IMR-90 (cell line): ENCODE measurements at regions not wholly inside any gene's neighbourhood (a gene's known extent, or its start where the extent isn't known, plus 50 kb on each side); places are given as distances from the start of the nearest gene placed in this dataset.

ENCODE experiments used
- ATAC-seq: fragments of 200-7000 bp; cut with Tn5 transposase; 2 replicates; pipeline ENCODE4 v1.9.1; 2020; ENCODE audit warnings: low read depth, mild to moderate bottlenecking, moderate library complexity
- BruUV-seq: library from RNA; stranded (reverse); fragments of 400-500 nt; replicated peaks from 2 replicates; lab custom pipeline; 2021; lab: Mats Ljungman, UMichigan
- CTCF ChIA-PET: fragments of 300-600 bp; formaldehyde crosslinking; extraction: SDS; loops from one replicate; lab custom pipeline; 2021; ENCODE audit warnings: antibody characterized with exemption; lab: Yijun Ruan, JAX
- POLR2A ChIA-PET: fragments of 300-600 bp; sonication (Branson Sonifier 250); formaldehyde crosslinking; loops from one replicate; lab custom pipeline; 2022; ENCODE audit warnings: antibody characterized with exemption; ENCODE audit not compliant: unreplicated experiment; lab: Charles Lee
- DNase-seq: peaks from one replicate; pipeline ENCODE4 v3.0.0; 2013
- H2AFZ ChIP-seq: replicated peaks from 2 replicates; pipeline ENCODE3; 2013; ENCODE audit warnings: low read length, mild to moderate bottlenecking; ENCODE audit not compliant: poor library complexity
- H2AK5ac ChIP-seq: 2 replicates; pipeline ENCODE4 v1.6.1; 2013; ENCODE audit warnings: low read depth, low read length, inconsistent platforms
- H2AK9ac ChIP-seq: replicated peaks from 2 replicates; pipeline ENCODE3; 2013; ENCODE audit warnings: mild to moderate bottlenecking, low read depth, low read length, moderate library complexity; ENCODE audit not compliant: poor library complexity
- H2BK120ac ChIP-seq: 2 replicates; pipeline ENCODE4 v1.6.1; 2013; ENCODE audit warnings: low read depth, low read length, inconsistent platforms
- H2BK15ac ChIP-seq: 3 replicates; pipeline ENCODE4 v1.6.1; 2013; ENCODE audit warnings: low read depth, low read length, inconsistent platforms
- H2BK20ac ChIP-seq: 2 replicates; pipeline ENCODE4 v1.6.1; 2013; ENCODE audit warnings: low read depth, mild to moderate bottlenecking, inconsistent platforms, low read length, moderate library complexity
- H2BK5ac ChIP-seq: 2 replicates; pipeline ENCODE4 v1.6.1; 2013; ENCODE audit warnings: mild to moderate bottlenecking, low read depth, low read length, inconsistent platforms; ENCODE audit not compliant: poor library complexity, severe bottlenecking
- H3K14ac ChIP-seq: replicated peaks from 2 replicates; pipeline ENCODE4 v1.6.1; 2013; ENCODE audit warnings: low read depth, low read length, inconsistent platforms
- H3K18ac ChIP-seq: 2 replicates; pipeline ENCODE4 v1.6.1; 2013; ENCODE audit warnings: low read depth, low read length, control low read depth
- H3K23ac ChIP-seq: 2 replicates; pipeline ENCODE4 v1.6.1; 2013; ENCODE audit warnings: low read depth, low read length, inconsistent platforms
- H3K27ac ChIP-seq: 2 replicates; pipeline ENCODE4 v1.5.1; 2013; ENCODE audit warnings: mild to moderate bottlenecking, control low read depth, low read length; ENCODE audit not compliant: insufficient read depth
- H3K27me3 ChIP-seq: 2 replicates; pipeline ENCODE4 v1.6.1; 2013; ENCODE audit warnings: low read length; ENCODE audit not compliant: control insufficient read depth, insufficient read depth
- H3K36me3 ChIP-seq: 2 replicates; pipeline ENCODE4 v1.6.1; 2013; ENCODE audit warnings: low read length, mixed read lengths; ENCODE audit not compliant: control insufficient read depth, insufficient read depth
- H3K4ac ChIP-seq: 2 replicates; pipeline ENCODE4 v1.6.1; 2013; ENCODE audit warnings: low read depth, low read length, inconsistent platforms
- H3K4me1 ChIP-seq: 2 replicates; pipeline ENCODE4 v1.6.1; 2013; ENCODE audit warnings: low read length, mixed read lengths; ENCODE audit not compliant: control insufficient read depth, insufficient read depth
- H3K4me2 ChIP-seq: 2 replicates; pipeline ENCODE4 v1.6.1; 2013; ENCODE audit warnings: low read depth, mild to moderate bottlenecking, control low read depth, low read length, moderate library complexity
- H3K4me3 ChIP-seq: 2 replicates; pipeline ENCODE4 v1.5.1; 2013; ENCODE audit warnings: low read depth, mild to moderate bottlenecking, control low read depth, low read length, moderate library complexity; ENCODE audit not compliant: insufficient read depth
- H3K56ac ChIP-seq: 2 replicates; pipeline ENCODE4 v1.6.1; 2013; ENCODE audit warnings: low read length, inconsistent platforms; ENCODE audit not compliant: insufficient read depth; ENCODE audit errors: extremely low read depth
- H3K79me1 ChIP-seq, 2 experiments: 2 replicates each; pipeline ENCODE4 v1.6.1; 2013; ENCODE audit warnings: low read length in 2 of 2, inconsistent platforms in 1 of 2, low read depth in 1 of 2
- H3K9ac ChIP-seq: 2 replicates; pipeline ENCODE4 v1.6.1; 2013; ENCODE audit warnings: low read depth, low read length, control low read depth
- H3K9me1 ChIP-seq: 2 replicates; pipeline ENCODE4 v1.6.1; 2013; ENCODE audit warnings: low read length, inconsistent platforms; ENCODE audit not compliant: insufficient read depth
- H3K9me3 ChIP-seq: 2 replicates; pipeline ENCODE4 v1.6.1; 2013; ENCODE audit warnings: low read length; ENCODE audit not compliant: control insufficient read depth, insufficient read depth
- H4K20me1 ChIP-seq: 2 replicates; pipeline ENCODE4 v1.6.1; 2013; ENCODE audit warnings: low read length, inconsistent platforms; ENCODE audit not compliant: insufficient read depth
- H4K5ac ChIP-seq: 2 replicates; pipeline ENCODE4 v1.6.1; 2013; ENCODE audit warnings: mild to moderate bottlenecking, low read depth, low read length, control low read depth
- H4K8ac ChIP-seq, 2 experiments: 2 replicates each; pipeline ENCODE4 v1.6.1; 2013; ENCODE audit warnings: low read depth in 2 of 2, low read length in 2 of 2, control low read depth in 1 of 2, inconsistent platforms in 1 of 2
- H4K91ac ChIP-seq: 2 replicates; pipeline ENCODE4 v1.6.1; 2013; ENCODE audit warnings: low read depth, low read length, inconsistent platforms; ENCODE audit not compliant: insufficient read depth
- CTCF ChIP-seq: conservative IDR thresholded peaks from 2 replicates; pipeline ENCODE4 v1.5.1; 2012; ENCODE audit warnings: mild to moderate bottlenecking, low read depth, low read length, improper control_type of control experiment
- FOS ChIP-seq: fragments of 150-350 bp; IDR thresholded peaks from 2 replicates; pipeline ENCODE4 v1.6.1; 2016; ENCODE audit warnings: low read depth, low read length
- MXI1 ChIP-seq: IDR thresholded peaks from 2 replicates; pipeline ENCODE4 v1.6.1; 2012; ENCODE audit warnings: low read depth, mild to moderate bottlenecking, low read length, moderate library complexity, borderline replicate concordance
- NFE2L2 ChIP-seq: fragments of 150-350 bp; IDR thresholded peaks from 2 replicates; pipeline ENCODE4 v1.6.1; 2016; ENCODE audit warnings: low read depth, mild to moderate bottlenecking, low read length
- RCOR1 ChIP-seq: IDR thresholded peaks from 2 replicates; pipeline ENCODE4 v1.6.1; 2012; ENCODE audit warnings: mild to moderate bottlenecking, low read length, improper control_type of control experiment; ENCODE audit not compliant: insufficient replicate concordance
- dilution Hi-C: fragments of 300-500 bp; cut with HindIII; formaldehyde crosslinking; loops from one replicate; pipeline ENCODE4 v1.14.3; 2018; ENCODE audit warnings: low sequenced_read_pairs; ENCODE audit not compliant: unreplicated experiment
- in situ Hi-C: fragments of 300-500 bp; cut with MboI; formaldehyde crosslinking; loops from 3 replicates; pipeline ENCODE4 v1.14.3; 2019; ENCODE audit warnings: low sequenced_read_pairs, inconsistent platforms, mixed read lengths
- intact Hi-C: fragments of 100-400 bp; cut with micrococcal nuclease; formaldehyde crosslinking; loops from 2 replicates; pipeline ENCODE4 v1.10.0; 2022

GRCh38 chr5:57896576-57896975 is 414.0 kb upstream of the ACTBL2 start:
- Histone ChIP-seq H3K18ac (no peak overlapping the region), H3K79me1 (no peaks in the 10 kb centered on the region), H2BK15ac (no peak overlapping the region; the same call in 2 of the 3 replicates), H4K8ac (no peak overlapping the region), H2BK20ac (no peak overlapping the region), H3K4ac (no peak overlapping the region), H3K14ac (peak overlapping the region; percentile 45; the same call in 1 of the 2 replicates), H2AFZ (no peak overlapping the region), H4K91ac (no peak overlapping the region), H2AK5ac (0 out of 2 replicates have a peak overlapping the region, but pooled peaks have one; percentile 15), H3K23ac (no peak overlapping the region), H2BK5ac (no peak overlapping the region), H2BK120ac (no peak overlapping the region; the same call in 1 of the 2 replicates), H3K4me1 (peaks cover 8% of the 10 kb centered on the region), H3K36me3 (no peaks in the 10 kb centered on the region), H3K27ac (no peak overlapping the region), H2AK9ac (no peak overlapping the region), H3K4me2 (no peak overlapping the region), H3K9me1 (peaks cover 3% of the 10 kb centered on the region), H4K20me1 (no peaks in the 10 kb centered on the region), H3K9me3 (no peaks in the 10 kb centered on the region), H3K56ac (no peak overlapping the region), H3K9ac (no peak overlapping the region), H3K27me3 (no peaks in the 10 kb centered on the region), H4K5ac (no peak overlapping the region), H3K4me3 (no peak overlapping the region)
- POLR2A ChIA-PET = no interaction called here
- CTCF ChIA-PET = no interaction called here
- ATAC-seq (peak; percentile 39), DNase-seq (peak; percentile 58)
- dilution Hi-C loops (no loop called here), in situ Hi-C loops (no loop called here), intact Hi-C loops (no loop called here)
- no peak for TF ChIP-seq RCOR1
- TF ChIP-seq FOS = no peak
- TF ChIP-seq NFE2L2 = no peak
- TF ChIP-seq MXI1 = no peak
- no peak for TF ChIP-seq CTCF
- no TSS peak for BruUV-seq
